NCI-H2107 treated with DMSO at 0.1 percent for 48 hours (cell line): ENCODE measurements at regions not wholly inside any gene's neighbourhood (a gene's known extent, or its start where the extent isn't known, plus 50 kb on each side); places are given as distances from the start of the nearest gene placed in this dataset.

Experiments
- DNase-seq: peaks from one replicate; lab custom pipeline; 2025; ENCODE audit not compliant: unreplicated experiment; lab: John Stamatoyannopoulos, UW

DNA sequence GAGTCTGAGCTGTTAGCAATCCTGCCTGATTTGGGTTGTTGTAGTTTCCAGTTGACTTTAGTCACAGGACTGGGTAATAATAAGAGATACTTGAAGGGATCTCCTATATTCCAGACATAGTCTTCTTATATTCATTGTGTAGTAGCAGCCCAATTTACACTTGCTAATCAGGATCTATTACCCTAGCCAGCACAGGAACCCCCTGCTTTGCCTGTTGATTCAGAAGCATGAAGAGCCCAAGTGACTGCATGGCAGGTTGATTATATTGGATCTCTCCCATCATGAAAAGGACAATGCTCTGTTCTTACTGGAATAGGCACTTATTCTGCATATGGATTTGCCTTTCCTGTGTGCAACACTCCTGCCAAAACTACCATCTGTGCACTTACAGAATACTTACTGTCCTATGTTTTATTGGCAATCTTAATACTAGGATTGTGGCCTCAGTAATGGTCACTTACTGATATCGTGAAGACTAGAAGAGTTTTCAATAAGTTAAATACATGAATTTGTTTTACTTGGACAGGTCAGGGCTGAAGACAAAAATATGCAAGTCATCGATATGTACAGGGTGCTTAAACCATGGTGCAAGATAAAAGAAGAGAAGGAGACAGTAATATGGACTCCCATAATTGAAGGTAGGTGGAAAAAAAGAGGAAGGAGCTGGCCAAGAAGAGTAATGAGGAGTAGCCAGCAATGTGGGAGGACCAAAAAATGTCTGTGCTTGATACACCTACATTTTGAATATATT, 304.1 kb downstream of the MCTP2 start:
- no peak for DNase-seq

DNA sequence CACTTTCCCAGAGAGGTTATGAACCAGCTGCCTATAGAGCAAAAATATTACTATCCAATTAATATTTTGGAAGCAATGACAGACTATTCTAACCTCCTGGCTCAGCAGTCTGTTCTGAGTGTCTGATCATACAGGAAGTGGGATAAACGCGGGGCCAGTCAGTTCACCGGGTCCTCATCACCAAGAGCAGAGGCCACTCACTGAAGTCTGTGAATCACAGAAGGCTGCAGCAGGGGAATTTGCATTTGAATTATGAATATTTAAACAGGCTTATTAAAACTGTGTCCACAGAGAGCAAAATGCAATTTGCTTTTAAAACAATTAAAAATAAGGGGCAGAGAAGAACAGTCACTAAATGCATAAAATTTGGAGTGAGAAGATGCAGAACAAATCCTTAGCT, 305.2 kb downstream of the MCTP2 start:
- DNase-seq, result no peak

DNA sequence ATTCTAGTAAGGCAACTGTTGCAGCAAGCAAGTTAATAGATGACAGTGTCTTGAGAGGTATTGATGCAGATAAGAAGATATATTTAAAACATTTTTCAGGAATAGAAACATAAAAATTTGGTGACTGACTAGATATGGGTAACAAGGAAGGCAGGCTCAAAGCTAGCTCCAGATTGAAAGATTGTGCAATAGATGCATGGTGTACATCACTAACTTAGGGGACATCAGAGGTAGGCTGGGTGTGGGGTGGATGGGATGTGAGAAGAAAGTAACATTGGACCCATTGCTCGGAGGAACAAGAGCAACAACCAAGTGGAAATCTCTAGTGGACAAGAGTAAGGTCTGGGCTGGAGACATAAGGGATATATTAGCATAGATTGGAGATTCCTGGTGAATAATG, 306.9 kb downstream of the MCTP2 start:
- no peak for DNase-seq

DNA sequence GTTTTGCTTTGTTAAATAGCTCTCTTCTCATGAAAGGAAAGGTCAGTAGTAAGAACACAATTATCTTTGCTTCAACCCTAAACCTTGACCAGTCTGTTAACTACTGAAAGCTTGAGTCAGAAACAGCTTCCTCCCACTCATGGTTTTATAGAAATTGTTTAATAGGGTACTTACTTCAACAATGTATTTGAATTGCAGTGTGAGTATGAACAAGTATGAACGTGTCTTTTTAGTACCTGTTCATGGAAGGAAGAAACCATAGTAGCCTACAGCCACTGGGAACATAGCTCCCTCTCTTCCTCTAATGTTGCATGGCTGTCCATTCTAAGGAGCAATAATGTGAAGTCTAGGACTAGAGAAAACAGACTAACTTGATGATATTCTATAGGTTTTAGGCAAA, 311.0 kb downstream of the MCTP2 start:
- no peak for DNase-seq

DNA sequence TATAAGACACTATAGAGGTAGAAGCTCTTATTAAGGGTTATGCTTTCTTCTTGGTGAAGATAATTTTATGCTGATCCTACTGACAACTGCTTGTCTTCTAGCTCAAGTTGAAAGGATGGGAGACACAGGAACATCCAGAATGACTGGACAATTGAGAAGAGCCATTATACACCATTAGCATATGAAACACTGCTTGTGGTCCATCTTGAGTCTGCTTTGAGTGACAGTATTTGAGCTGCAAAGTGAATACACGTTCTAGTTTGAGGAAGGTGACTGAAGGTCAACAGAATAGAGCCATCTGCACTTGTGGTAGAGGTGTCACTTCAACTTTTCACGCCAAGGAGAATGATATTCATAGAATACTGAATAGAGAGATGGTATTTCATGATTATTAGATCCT, 315.4 kb downstream of the MCTP2 start:
- DNase-seq, result no peak

DNA sequence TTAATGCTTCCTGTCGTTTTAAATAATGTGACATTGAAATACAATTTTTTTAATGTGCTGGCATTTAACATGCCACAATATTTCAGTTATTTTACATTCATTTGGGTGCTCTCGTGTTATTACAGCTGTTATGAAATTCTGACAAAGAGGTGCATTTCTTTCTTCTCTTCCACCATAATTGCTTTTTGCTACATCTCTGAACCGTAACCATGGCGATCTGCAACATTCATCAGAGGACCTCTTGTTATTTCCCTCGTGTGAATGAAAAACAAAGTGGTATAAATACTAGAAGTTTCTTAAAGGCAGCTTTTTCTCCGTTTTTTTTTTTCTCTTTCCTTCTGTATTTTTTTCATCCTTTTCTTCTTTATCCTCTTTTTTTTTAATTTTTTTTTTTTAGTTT, 316.4 kb downstream of the MCTP2 start:
- DNase-seq, result no peak

DNA sequence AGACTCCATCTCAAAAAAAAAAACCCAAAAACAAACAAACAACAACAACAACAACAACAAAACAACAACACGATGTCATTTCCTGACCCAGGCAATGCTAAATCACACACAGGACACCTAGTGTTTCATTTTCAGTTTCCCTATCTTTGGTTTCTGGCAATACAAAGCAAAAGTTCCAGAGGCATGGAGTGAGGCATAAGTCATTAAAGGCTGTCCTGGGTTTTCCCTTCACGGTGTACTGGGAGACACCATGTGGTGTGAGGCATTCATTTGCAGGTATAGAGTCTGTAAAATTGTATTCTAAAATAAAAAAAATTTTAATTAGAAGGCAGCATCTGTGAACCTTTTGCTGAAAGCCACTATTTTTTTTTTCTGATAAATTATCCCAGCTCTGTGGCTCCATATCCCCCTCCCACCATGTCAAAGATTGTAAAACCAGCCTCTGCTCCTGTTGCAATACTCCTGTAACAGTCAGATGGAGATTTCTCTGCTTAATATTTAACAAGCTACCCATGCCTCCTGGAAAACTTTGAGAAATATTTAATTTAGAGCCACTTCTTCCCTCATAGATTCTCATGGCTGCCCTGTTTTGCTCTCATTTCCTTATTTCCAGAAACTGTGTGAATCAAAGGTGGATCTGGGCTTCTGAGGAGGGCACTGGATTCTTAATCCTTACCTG, 324.6 kb downstream of the MCTP2 start:
- no peak for DNase-seq

DNA sequence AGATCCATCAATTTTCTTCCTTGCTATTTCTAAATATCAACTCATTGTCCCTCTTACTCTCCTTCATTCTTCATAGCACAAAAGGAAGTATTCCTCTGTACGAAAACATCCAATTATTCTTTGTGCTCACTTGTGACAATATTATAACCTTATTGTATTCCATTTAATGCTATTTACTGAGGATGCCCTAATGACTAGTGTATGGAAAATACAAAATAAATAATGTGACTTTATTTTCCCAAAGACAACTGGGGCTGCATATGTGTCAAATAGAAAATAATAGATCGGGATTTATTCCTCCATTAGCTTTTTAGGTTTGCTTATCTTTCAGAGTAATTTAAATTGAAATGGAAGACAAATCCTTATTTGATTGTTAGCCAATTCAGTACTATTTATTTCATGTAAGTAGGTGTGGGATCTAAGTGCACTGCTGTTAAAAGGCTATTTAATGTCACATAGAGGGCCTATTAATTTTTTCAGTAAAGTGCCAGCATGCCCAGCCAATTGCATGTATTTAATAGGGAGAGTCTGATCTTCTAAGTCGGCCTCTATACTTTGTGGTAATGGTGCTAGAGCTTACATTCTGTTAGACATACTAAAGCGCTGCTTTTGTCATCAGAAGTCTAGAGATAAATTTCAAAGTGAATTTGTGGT, 329.8 kb downstream of the MCTP2 start:
- DNase-seq, result no peak

DNA sequence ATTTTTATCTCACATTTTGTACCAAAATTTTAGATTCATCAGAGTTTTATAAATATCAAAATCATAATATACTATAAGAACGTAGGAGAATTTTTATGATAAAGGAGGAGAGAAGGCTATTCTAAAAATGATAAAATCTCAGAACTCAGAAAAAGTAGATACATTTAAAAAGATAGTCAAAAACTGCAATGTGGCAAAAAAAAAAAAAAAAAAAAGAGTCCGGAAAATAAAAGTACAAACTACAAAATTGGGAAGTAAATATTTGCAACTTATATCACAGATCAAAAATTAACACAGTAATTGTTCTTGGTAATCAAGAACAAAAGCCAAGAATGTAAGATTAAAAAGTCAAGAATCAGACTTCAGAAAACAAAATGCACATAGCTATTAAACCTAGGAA, 332.1 kb downstream of the MCTP2 start:
- no peak for DNase-seq

DNA sequence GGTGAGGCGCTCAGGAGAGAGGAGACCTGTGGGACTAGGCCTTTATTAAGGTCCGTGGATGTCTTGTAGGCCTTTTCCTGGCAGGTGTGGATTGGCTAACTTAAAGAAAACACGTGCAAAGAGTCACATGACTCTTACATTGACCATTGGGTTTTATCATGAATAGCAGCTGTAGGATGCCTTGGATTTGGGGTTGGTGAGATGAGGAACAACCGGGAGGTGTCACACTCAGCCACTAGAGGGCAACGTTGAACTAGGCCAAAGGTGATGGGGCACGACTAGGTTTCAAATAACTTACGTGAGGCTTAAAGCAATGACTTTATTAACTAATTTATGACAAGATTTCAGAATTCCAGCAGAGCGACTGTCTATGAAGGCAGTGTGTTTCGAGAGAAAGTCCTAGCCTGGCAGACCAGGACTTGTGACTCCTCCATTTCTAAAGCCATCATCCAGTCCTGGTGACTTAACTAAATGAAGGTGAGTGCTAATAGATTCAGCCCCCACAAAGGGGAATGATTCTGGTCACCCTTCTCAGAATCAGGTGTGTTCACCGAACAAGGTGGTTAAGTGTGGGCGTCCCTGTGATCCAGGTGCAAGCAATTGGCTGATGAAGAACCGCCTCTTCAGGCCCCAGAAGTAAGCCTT, 345.6 kb downstream of the MCTP2 start:
- DNase-seq, result peak; percentile 2

DNA sequence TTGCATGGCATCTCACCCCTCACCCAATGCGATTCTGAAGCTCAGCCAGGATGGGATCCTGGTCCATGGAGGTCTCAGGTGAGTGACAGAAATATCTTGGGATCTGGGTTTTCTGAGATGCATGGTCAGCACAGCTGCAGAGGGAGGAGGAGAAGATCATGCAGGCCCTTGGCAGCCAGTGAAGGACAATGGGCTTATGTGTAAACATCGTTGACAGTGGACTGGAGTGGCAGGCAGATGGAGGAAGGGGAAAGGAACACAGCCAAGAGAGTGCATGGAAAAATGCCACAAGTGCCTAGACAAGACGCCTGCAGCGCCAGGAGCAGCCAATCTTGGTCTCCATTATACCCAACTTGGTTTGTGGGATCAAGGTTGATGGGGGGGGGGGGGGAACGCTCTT, 347.9 kb downstream of the MCTP2 start:
- no peak for DNase-seq

DNA sequence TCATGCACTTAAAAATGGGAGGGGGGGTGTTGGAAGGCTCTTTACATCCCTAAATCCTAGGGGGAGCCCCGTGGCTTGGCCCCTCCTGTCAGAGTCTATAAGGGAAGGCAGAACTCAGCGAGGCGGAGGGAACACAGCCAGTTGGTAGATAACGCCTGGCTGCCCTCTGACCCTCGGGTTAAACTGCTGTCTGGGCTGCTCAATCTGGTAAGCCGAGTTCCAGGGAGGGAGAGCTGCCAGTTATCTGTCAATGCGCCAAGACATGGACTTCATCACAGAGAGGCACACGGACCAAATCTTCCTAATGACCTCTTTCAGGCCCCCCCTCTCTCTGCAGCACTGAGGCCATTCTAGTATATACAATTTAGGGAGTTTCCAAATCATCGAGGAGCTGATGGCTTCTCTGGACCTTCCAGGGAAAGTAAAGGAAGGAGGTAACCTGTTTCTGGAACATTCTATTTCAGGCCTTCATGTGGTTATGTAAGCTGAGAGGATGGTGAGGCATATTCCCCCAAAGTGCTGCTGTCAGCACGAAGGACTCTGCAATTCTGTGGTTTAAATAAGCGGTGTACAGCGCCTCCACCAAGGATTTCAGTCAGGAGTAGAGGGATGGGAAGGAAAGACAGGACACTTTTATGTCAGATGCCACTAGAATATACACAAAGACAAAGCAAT, 349.0 kb downstream of the MCTP2 start:
- DNase-seq, result no peak

DNA sequence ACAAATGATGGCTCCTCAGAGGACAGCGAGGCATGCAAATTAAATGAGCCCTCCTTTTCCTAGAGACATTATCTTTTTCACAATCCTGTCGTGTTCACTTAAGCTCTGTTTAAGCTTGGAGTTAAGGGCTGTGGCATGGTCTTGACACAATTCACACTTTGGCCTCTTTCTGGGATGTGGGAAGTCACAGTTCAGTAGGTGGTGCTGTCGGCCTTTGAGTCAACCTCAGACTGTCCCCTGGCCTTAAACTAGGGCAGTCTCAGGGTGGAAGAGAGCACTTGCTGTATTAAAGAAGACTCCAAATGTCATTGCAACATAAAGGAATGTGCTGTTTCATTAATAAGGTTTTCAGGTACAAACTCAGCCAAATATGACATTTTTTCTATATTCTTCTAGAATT, 351.0 kb downstream of the MCTP2 start:
- DNase-seq, result no peak

DNA sequence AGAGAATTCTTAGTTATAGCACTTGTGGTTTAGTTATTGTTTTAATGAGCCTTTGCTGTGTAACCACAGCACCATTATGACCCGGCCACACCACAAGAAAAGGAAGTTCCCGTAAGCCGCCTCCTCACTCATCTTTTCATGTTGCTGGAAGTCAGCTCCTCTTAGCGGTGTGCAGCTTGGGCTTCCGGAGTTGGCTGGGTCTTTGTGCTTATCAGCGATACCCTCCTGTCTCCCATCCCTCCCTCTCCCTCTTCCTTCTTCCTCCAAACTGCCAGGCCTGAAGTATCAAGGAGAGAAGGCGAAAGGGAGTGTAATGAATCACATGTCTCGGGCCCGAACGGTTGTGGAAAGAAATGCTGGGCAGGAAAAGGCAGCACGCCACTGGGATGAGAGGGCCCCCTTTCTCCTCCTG, 353.5 kb downstream of the MCTP2 start:
- DNase-seq, result no peak

DNA sequence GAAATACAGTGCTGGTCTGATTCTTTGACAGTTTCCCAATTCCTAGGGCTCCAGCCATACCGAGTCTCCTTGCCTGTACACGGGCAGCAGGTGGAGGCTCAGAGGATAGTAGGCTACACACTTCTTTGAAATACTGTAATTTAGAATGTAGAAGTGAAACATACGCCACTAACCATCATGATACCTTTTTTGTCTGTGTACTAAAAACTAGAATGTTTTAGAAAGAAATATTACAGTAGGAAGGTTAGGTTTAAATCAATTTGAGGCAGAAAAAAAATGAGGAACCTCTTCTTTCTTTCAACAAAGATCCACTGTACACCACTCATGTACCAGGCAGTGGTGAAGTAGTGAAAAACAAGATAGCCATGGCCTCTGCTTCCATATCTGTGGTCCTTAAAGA, 354.7 kb downstream of the MCTP2 start:
- DNase-seq, result no peak

DNA sequence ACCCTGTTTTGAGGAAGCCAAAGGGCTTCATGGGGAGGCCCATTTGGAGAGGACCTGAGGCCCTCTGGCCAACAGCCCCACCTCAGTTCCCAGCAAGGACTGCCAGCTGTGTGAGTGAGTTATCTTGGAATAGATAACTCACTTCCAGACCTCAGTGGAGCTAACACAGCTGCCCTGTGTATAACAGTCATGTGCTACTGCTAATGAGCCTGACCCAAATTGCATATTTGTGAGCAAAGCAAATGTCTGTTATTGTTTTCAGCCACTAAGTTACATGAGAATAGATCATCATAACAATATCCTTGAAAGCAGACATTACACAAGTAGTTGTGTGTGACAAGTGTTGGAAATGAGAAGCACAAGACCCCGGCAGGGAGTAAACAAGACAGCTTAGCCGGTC, 355.8 kb downstream of the MCTP2 start:
- no peak for DNase-seq

DNA sequence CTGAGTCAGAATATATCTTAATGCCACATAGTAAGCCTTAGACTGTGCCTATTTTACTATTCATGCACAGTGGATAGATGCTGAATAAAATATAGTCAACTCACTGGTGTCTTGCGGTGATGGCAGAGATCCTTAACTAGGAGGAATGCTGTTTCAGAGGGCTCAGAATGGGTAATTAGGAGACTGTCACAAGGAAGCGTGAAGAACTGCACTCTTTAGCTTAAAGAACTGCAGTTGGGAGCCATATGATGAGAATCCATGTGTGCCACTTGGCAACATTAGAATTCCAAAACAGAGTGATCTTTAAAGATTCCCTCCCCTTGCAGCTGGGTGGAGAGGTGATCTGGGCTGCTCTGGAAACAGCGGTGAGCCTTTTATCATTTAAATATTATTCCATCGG, 357.6 kb downstream of the MCTP2 start:
- DNase-seq, result no peak

DNA sequence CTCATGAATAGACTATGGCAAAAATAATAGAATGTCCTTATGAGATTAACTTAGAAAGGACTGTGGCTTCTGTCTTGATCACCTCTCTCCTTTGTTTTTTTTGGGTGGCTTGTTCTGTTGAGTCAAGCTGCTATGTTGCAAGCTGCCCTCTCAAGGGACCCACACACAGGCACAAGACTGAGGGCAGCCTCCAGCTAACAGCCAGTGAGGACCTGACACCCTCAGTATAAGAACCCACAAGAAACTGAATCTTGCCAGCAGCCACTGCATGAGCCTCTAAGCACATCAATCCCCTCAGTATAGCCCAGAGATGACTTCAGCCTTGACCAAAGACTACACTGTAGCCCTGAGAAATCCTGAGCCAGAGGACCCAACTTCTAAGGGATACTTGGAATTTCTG, 361.1 kb downstream of the MCTP2 start:
- DNase-seq, result no peak

DNA sequence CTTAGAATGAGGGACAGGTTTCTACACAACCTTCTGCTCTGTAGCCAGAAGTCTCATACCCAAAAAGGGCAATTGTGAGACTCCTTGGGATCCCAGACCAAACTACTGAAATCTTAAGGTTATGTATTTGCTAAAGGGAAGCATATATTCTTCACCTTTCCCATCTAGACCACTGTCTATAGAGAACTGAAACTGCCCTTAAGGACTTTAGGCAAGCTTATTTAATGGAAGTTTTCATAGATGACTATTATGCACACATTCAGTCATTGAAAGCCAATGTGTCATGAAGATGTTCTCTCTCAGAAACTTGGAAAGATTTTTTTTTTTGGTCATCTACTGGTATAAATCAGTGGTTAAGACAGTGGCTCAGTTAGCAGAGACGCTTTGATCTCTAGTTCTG, 365.3 kb downstream of the MCTP2 start:
- DNase-seq, result no peak

DNA sequence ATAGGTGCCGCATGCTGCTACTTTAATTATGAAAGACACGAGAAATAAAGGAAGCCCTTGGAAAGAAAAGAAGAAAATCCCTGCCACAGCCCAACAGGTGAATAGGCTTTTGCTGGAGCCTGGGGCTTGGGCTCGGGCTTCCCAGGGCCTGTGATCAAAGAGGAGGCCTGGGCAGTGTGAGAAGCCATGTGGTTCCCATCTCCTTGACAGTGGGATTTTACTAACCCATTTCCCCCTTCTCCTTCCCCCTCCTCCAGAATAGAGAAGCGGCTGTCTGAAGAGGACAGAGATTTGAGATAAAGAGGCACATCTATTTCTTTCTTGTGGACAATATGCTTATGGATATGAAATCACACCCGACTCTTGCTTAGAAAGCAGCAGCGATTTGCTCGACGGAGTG, 369.1 kb downstream of the MCTP2 start:
- no peak for DNase-seq

DNA sequence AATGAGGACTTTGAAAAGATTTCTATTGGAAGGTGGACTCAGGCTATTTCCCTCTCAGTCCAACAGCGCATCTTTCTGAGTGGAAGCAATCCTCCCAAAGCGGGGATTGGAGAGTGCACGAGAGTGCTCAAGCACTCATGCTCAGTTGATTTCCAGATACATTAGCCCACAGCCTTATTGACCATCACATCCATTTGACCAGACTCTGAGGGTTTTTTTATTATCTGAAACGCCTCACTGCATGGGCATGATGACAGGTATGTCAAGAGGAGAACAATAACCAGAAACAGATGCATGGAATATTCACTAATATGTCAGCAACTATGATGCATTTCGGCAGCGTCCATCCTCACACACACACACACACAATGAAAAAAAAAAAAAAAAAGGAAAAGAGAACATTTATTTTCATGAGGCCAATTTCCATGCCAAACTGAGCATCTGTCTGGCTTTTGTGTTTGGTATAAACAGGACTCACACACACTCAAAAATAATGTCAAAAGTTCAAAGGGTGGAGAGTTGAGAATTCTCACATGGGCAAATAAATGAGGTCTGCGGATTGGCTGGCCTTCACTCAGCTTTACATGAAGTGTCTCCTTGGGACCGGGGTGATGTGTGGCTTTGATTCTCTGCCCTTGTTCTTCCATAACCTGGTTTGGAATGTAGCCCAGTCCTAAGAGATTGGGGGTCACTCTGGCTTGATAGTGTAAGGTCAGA, 371.6 kb downstream of the MCTP2 start:
- DNase-seq, result no peak
